ENCODE measurements at regions not wholly inside any gene's neighbourhood (a gene's known extent, or its start where the extent isn't known, plus 50 kb on each side); places are given as distances from the start of the nearest gene placed in this dataset.

DNA sequence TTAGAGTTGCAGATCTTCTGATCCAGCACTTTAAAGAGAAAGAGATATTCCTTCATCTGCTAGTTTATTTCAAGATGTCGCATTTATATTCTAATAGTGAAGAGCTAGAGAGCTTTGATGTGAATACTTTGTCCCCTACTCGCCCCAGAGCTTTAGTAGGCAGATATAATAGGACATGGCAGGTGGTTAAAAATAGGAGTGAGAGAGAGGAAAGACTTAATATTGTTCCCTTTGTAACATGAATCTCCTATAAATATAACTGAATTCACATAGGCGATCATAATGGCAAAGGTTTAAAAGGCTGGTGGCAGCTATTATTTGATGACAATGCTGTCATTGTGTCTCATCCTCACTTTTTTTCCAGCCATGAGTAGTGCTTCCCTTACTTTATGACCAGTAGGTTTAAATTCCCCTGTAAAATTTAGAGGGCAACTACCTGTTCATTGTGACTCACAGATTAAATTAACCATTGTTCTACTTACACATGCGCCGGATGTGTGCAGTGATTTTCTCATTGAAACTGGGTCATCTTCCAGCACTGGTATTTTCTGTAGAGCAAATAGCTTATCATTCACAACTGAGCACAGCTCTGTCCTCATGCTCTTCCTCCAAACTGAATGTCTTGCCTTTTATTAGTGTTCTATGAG lies 906.7 kb upstream of the CELF2 start:
- TF ChIP-seq POLR2A (IDR thresholded peaks at IDR 0.05) = no peak
- TF ChIP-seq, protein P1, sequence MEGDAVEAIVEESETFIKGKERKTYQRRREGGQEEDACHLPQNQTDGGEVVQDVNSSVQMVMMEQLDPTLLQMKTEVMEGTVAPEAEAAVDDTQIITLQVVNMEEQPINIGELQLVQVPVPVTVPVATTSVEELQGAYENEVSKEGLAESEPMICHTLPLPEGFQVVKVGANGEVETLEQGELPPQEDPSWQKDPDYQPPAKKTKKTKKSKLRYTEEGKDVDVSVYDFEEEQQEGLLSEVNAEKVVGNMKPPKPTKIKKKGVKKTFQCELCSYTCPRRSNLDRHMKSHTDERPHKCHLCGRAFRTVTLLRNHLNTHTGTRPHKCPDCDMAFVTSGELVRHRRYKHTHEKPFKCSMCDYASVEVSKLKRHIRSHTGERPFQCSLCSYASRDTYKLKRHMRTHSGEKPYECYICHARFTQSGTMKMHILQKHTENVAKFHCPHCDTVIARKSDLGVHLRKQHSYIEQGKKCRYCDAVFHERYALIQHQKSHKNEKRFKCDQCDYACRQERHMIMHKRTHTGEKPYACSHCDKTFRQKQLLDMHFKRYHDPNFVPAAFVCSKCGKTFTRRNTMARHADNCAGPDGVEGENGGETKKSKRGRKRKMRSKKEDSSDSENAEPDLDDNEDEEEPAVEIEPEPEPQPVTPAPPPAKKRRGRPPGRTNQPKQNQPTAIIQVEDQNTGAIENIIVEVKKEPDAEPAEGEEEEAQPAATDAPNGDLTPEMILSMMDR (IDR thresholded peaks at IDR 0.05) = no peak
